Mucosa of descending colon (tissue), 3 donors: ENCODE measurements at regions not wholly inside any gene's neighbourhood (a gene's known extent, or its start where the extent isn't known, plus 50 kb on each side); places are given as distances from the start of the nearest gene placed in this dataset.

Source experiments
- ATAC-seq: fragments of 200-7000 bp; cut with Tn5 transposase; one replicate; pipeline ENCODE4 v1.9.1; 2020; ENCODE audit warnings: mild to moderate bottlenecking, moderate library complexity
- DNase-seq, 3 donors: peaks; one replicate each; pipeline ENCODE4 v3.0.0-alpha.2; 2020
- H3K36me3 ChIP-seq: fragments of 200-600 bp; one replicate; pipeline ENCODE4 v1.8.0; 2021; ENCODE audit warnings: low read depth, mild to moderate bottlenecking
- H3K4me1 ChIP-seq: fragments of 200-600 bp; one replicate; pipeline ENCODE4 v1.8.0; 2021; ENCODE audit warnings: low read depth, mild to moderate bottlenecking
- H3K4me3 ChIP-seq: fragments of 200-600 bp; one replicate; pipeline ENCODE4 v1.8.0; 2021; ENCODE audit warnings: mild to moderate bottlenecking
- H3K9me3 ChIP-seq: fragments of 200-600 bp; one replicate; pipeline ENCODE4 v1.8.0; 2021; ENCODE audit warnings: mild to moderate bottlenecking
- CTCF ChIP-seq: fragments of 200-600 bp; IDR thresholded peaks from one replicate; pipeline ENCODE4 v1.8.0; 2022; ENCODE audit warnings: antibody characterized with exemption, mild to moderate bottlenecking
- intact Hi-C, 2 donors: fragments of 100-400 bp; cut with DNase I in 1 of 2; cut with micrococcal nuclease in 1 of 2; formaldehyde crosslinking; loops; one replicate each; pipeline versions ENCODE4 v1.11.0 to v1.11.1; 2022; cut with DNase I, micrococcal nuclease
- donor health status: DM: no; HTN: no; CAD: no; lungs with moderate emphysema.
- donor health status: DM: no; HTN: no; CAD: no.
- donor health status: DM: no; HTN: yes; CAD: no.

GRCh38 chr2:239625156-239625845 is 224.5 kb upstream of the HDAC4 start:
- Histone ChIP-seq H3K9me3 (no peaks in the 10 kb centered on the region), H3K4me1 (no peaks in the 10 kb centered on the region), H3K36me3 (no peaks in the 10 kb centered on the region), H3K4me3 (no peak overlapping the region)
- no peak for TF ChIP-seq CTCF
- intact Hi-C loops, result no loop called here
- ATAC-seq (no peak), DNase-seq (no peak)

- Histone ChIP-seq H3K36me3 (no peaks in the 10 kb centered on the region), H3K4me3 (no peak overlapping the region), H3K4me1 (no peaks in the 10 kb centered on the region), H3K9me3 (peaks cover under 1% of the 10 kb centered on the region)
- no peak for TF ChIP-seq CTCF
- ATAC-seq (no peak), DNase-seq (no peak)
- intact Hi-C loops, result no loop called here
Measured at GRCh38 chr2:239621611-239622010, 220.8 kb upstream of the HDAC4 start.

GRCh38 chr2:239619369-239619768 is 218.5 kb upstream of the HDAC4 start:
- intact Hi-C loops, result no loop called here

GRCh38 chr2:239616729-239617128 is 215.9 kb upstream of the HDAC4 start:
- intact Hi-C loops, result no loop called here
- no peak for DNase-seq
- no peak overlapping the region for H3K4me3 ChIP-seq

More at GRCh38 chr2:239619369-239619768, 218.5 kb upstream of the HDAC4 start:
- no peak for ATAC-seq
- no peak for TF ChIP-seq CTCF
- peaks cover 6% of the 10 kb centered on the region for H3K9me3 ChIP-seq
- DNase-seq, result no peak
- no peaks in the 10 kb centered on the region for H3K36me3 ChIP-seq
- H3K4me1 ChIP-seq, result no peaks in the 10 kb centered on the region
- H3K4me3 ChIP-seq, result no peak overlapping the region

GRCh38 chr2:239612133-239612532 is 211.3 kb upstream of the HDAC4 start:
- TF ChIP-seq CTCF, result no peak
- ATAC-seq (no peak), DNase-seq (no peak)
- intact Hi-C loops, result no loop called here
- Histone ChIP-seq H3K36me3 (no peaks in the 10 kb centered on the region), H3K4me3 (no peak overlapping the region), H3K4me1 (no peaks in the 10 kb centered on the region), H3K9me3 (peaks cover 6% of the 10 kb centered on the region)

More at GRCh38 chr2:239616729-239617128, 215.9 kb upstream of the HDAC4 start:
- H3K36me3 ChIP-seq, result no peaks in the 10 kb centered on the region
- no peaks in the 10 kb centered on the region for H3K4me1 ChIP-seq
- H3K9me3 ChIP-seq, result peaks cover 6% of the 10 kb centered on the region
- ATAC-seq, result no peak
- no peak for TF ChIP-seq CTCF
